Esophagus squamous epithelium (tissue), 5 donors: ENCODE measurements at regions not wholly inside any gene's neighbourhood (a gene's known extent, or its start where the extent isn't known, plus 50 kb on each side); places are given as distances from the start of the nearest gene placed in this dataset.

ENCODE experiments used
- DNase-seq: peaks from one replicate; lab custom pipeline; 2025; lab: John Stamatoyannopoulos, UW
- H3K27ac ChIP-seq, 4 donors: fragments of 200-600 bp; sonication (generic); one replicate each; pipeline ENCODE4 v1.5.1; 2016 to 2019; ENCODE audit warnings: mild to moderate bottlenecking in 1 of 4
- H3K27me3 ChIP-seq, 4 donors: fragments of 200-600 bp; sonication (generic); 1 replicate in 3 of 4; 2 replicates in 1 of 4; pipeline versions ENCODE4 v1.5.1 to v1.6.0; 2017 to 2021; ENCODE audit warnings: antibody characterized with exemption in 1 of 4
- H3K36me3 ChIP-seq, 3 donors: fragments of 200-600 bp; sonication (generic); one replicate each; pipeline ENCODE4 v1.5.1; 2016 to 2019
- H3K4me1 ChIP-seq, 3 donors: fragments of 200-600 bp; sonication (generic); one replicate each; pipeline ENCODE4 v1.5.1; 2017 to 2019
- H3K4me3 ChIP-seq, 4 donors: fragments of 200-600 bp; sonication (generic); 1 replicate in 3 of 4; 2 replicates in 1 of 4; pipeline ENCODE4 v1.5.1; 2016 to 2019; ENCODE audit warnings: mild to moderate bottlenecking in 2 of 4, moderate library complexity in 1 of 4
- H3K9me3 ChIP-seq, 3 donors: fragments of 200-600 bp; sonication (generic); one replicate each; pipeline ENCODE4 v1.5.1; 2016 to 2019
- CTCF ChIP-seq, 6 experiments: fragments of 450-650 bp in 4 of 6; fragments of 200-600 bp in 2 of 6; sonication (generic) in 2 of 6; IDR thresholded peaks; one replicate each; pipeline ENCODE4 v1.5.1; 2016 to 2019; ENCODE audit warnings: antibody characterized with exemption in 6 of 6, mild to moderate bottlenecking in 4 of 6, moderate library complexity in 4 of 6
- POLR2A ChIP-seq, 4 donors: fragments of 450-650 bp; IDR thresholded peaks; one replicate each; pipeline ENCODE4 v1.6.1; 2017; ENCODE audit warnings: antibody characterized with exemption in 4 of 4, mild to moderate bottlenecking in 4 of 4, moderate library complexity in 3 of 4
- WGBS, 2 donors: methylation state at CpG; one replicate each; pipeline ENCODE4 v1.1.5; 2018; 5-methylcytosine and 5-hydroxymethylcytosine counted together
- intact Hi-C: fragments of 100-400 bp; cut with DNase I; formaldehyde crosslinking; loops from one replicate; pipeline ENCODE4 v1.15.0; 2022
- donor health status: DM: yes; HTN: yes; CAD: no.

- TF ChIP-seq CTCF (IDR thresholded peaks at IDR 0.05) = no peak
- no peak for TF ChIP-seq POLR2A (IDR thresholded peaks at IDR 0.05)
- Histone ChIP-seq H3K4me3 (no peak overlapping the region), H3K9me3 (no peaks in the 10 kb centered on the region), H3K27ac (no peak overlapping the region), H3K4me1 (no peaks in the 10 kb centered on the region), H3K36me3 (no peaks in the 10 kb centered on the region), H3K27me3 (no peaks in the 10 kb centered on the region)
- intact Hi-C loops = no loop called here
- DNase-seq = no peak
- 36 to 73% methylated on average over 1 of the region's 1 CpG for WGBS, 2 donors
Measured at GRCh38 chr2:59530258-59530657, 1023.2 kb downstream of the BCL11A start.

GRCh38 chr2:59529726-59530125 lies 1023.7 kb downstream of the BCL11A start:
- Histone ChIP-seq H3K9me3 (no peaks in the 10 kb centered on the region), H3K4me1 (no peaks in the 10 kb centered on the region), H3K36me3 (no peaks in the 10 kb centered on the region), H3K27ac (no peak overlapping the region), H3K27me3 (no peaks in the 10 kb centered on the region), H3K4me3 (no peak overlapping the region)
- WGBS, 2 donors = 72 to 75% methylated on average over 2 to 4 of the region's 7 CpGs
- TF ChIP-seq POLR2A (IDR thresholded peaks at IDR 0.05) = no peak
- DNase-seq = no peak
- intact Hi-C loops = no loop called here

GRCh38 chr2:59528525-59528924 lies 1024.9 kb downstream of the BCL11A start:
- DNase-seq = no peak
- H3K9me3 ChIP-seq = no peaks in the 10 kb centered on the region
- intact Hi-C loops = no loop called here
- no peaks in the 10 kb centered on the region for H3K4me1 ChIP-seq
- 56 to 71% methylated on average over 4 of the region's 4 CpGs for WGBS, 2 donors
- no peaks in the 10 kb centered on the region for H3K36me3 ChIP-seq
- no peak for TF ChIP-seq CTCF (IDR thresholded peaks at IDR 0.05)
- TF ChIP-seq POLR2A (IDR thresholded peaks at IDR 0.05) = no peak
- no peak overlapping the region for H3K27ac ChIP-seq
- no peaks in the 10 kb centered on the region for H3K27me3 ChIP-seq
- no peak overlapping the region for H3K4me3 ChIP-seq

GRCh38 chr2:59502981-59503380 lies 1050.5 kb downstream of the BCL11A start:
- Histone ChIP-seq H3K27ac (no peak overlapping the region), H3K9me3 (no peaks in the 10 kb centered on the region), H3K27me3 (no peaks in the 10 kb centered on the region), H3K36me3 (no peaks in the 10 kb centered on the region), H3K4me1 (no peaks in the 10 kb centered on the region), H3K4me3 (no peak overlapping the region)
- intact Hi-C loops = no loop called here
- no peak for DNase-seq
- TF ChIP-seq CTCF (IDR thresholded peaks at IDR 0.05) = no peak
- TF ChIP-seq POLR2A (IDR thresholded peaks at IDR 0.05) = no peak

GRCh38 chr2:59490994-59491393 lies 1062.5 kb downstream of the BCL11A start:
- WGBS, 2 donors = 70 to 98% methylated on average over 2 of the region's 2 CpGs
- H3K4me1 ChIP-seq = no peaks in the 10 kb centered on the region
- no peak for DNase-seq
- TF ChIP-seq CTCF (IDR thresholded peaks at IDR 0.05) = no peak
- no peak for TF ChIP-seq POLR2A (IDR thresholded peaks at IDR 0.05)
- no peak overlapping the region for H3K4me3 ChIP-seq
- intact Hi-C loops = no loop called here
- no peak overlapping the region for H3K27ac ChIP-seq
- no peaks in the 10 kb centered on the region for H3K36me3 ChIP-seq
- H3K27me3 ChIP-seq = no peaks in the 10 kb centered on the region
- H3K9me3 ChIP-seq = peaks cover 0 to 4% (median 4%) of the 10 kb centered on the region in 3 donors

- no peak overlapping the region for H3K4me3 ChIP-seq
- H3K36me3 ChIP-seq = no peaks in the 10 kb centered on the region
- TF ChIP-seq POLR2A (IDR thresholded peaks at IDR 0.05) = no peak
- no peak for TF ChIP-seq CTCF (IDR thresholded peaks at IDR 0.05)
- intact Hi-C loops = no loop called here
- peaks cover 0 to under 1% (median 0%) of the 10 kb centered on the region in 3 donors for H3K9me3 ChIP-seq
- no peak for DNase-seq
- 73 to 74% methylated on average over 2 of the region's 2 CpGs for WGBS, 2 donors
- H3K27me3 ChIP-seq = no peaks in the 10 kb centered on the region
- H3K4me1 ChIP-seq = no peaks in the 10 kb centered on the region
- H3K27ac ChIP-seq = no peak overlapping the region
Measured at GRCh38 chr2:59490192-59490591, 1063.3 kb downstream of the BCL11A start.
